Activated CD4-positive, alpha-beta memory T cell treated with anti-CD3 and anti-CD28 coated beads, Interleukin-2, amount 10 ng/mL, durations not matched to agents 7 days and 5 days (primary cell): ENCODE measurements at regions not wholly inside any gene's neighbourhood (a gene's known extent, or its start where the extent isn't known, plus 50 kb on each side); places are given as distances from the start of the nearest gene placed in this dataset.
"Not testable (repeated sequence)": the region's sequence is repeated elsewhere in the genome, so short reads cannot be mapped to it uniquely, and the experiment has no call there.

Experiments used
- CTCF ChIA-PET: fragments of 350-600 bp; sonication (Branson Sonifier 250); formaldehyde crosslinking; loops from one replicate; lab custom pipeline; 2021; ENCODE audit warnings: antibody characterized with exemption, inconsistent platforms; lab: Charles Lee
- POLR2A ChIA-PET: fragments of 350-600 bp; sonication (Branson Sonifier 250); formaldehyde crosslinking; loops from one replicate; lab custom pipeline; 2021; ENCODE audit warnings: antibody characterized with exemption; lab: Charles Lee
- DNase-seq: peaks from one replicate; pipeline ENCODE4 v3.0.0-alpha.2; 2020
- H3K27ac Mint-ChIP-seq: one replicate; pipeline ENCODE4 v1.8.0; 2021; ENCODE audit warnings: mild to moderate bottlenecking, mixed read lengths
- H3K27me3 Mint-ChIP-seq: one replicate; pipeline ENCODE4 v1.8.0; 2021; ENCODE audit warnings: mixed read lengths
- H3K36me3 Mint-ChIP-seq: one replicate; pipeline ENCODE4 v1.8.0; 2021; ENCODE audit warnings: low read depth, mixed read lengths
- H3K4me1 Mint-ChIP-seq: one replicate; pipeline ENCODE4 v1.8.0; 2021; ENCODE audit warnings: mixed read lengths
- H3K4me3 Mint-ChIP-seq: one replicate; pipeline ENCODE4 v1.8.0; 2021; ENCODE audit warnings: mild to moderate bottlenecking, mixed read lengths
- H3K9me3 Mint-ChIP-seq: one replicate; pipeline ENCODE4 v1.8.0; 2021; ENCODE audit warnings: mixed read lengths

GRCh38 chr15:62643572-62643971, 399.0 kb upstream of the TPM1 start:
- H3K36me3 Mint-ChIP-seq = no peaks in the 10 kb centered on the region

GRCh38 chr15:62644216-62644888, 398.2 kb upstream of the TPM1 start:
- no peak for DNase-seq
- ChIA-PET POLR2A (no interaction called here), CTCF (no interaction called here)
- Mint-ChIP-seq H3K36me3 (no peaks in the 10 kb centered on the region), H3K9me3 (no peaks in the 10 kb centered on the region), H3K27me3 (peaks cover 3% of the 10 kb centered on the region), H3K4me1 (peaks cover 8% of the 10 kb centered on the region), H3K27ac (no peak overlapping the region), H3K4me3 (no peak overlapping the region)

More at GRCh38 chr15:62643572-62643971, 399.0 kb upstream of the TPM1 start:
- Mint-ChIP-seq H3K27me3 (peaks cover 3% of the 10 kb centered on the region), H3K9me3 (no peaks in the 10 kb centered on the region), H3K4me3 (no peak overlapping the region), H3K27ac (no peak overlapping the region), H3K4me1 (peaks cover 6% of the 10 kb centered on the region)
- no peak for DNase-seq
- POLR2A ChIA-PET = no interaction called here
- CTCF ChIA-PET = no interaction called here

GRCh38 chr15:62644889-62645742, 397.4 kb upstream of the TPM1 start:
- no peak for DNase-seq
- no peaks in the 10 kb centered on the region for H3K9me3 Mint-ChIP-seq
- no peak overlapping the region for H3K27ac Mint-ChIP-seq
- H3K4me1 Mint-ChIP-seq = peaks cover 16% of the 10 kb centered on the region
- H3K4me3 Mint-ChIP-seq = no peak overlapping the region
- ChIA-PET POLR2A (no interaction called here), CTCF (no interaction called here)
- no peaks in the 10 kb centered on the region for H3K36me3 Mint-ChIP-seq
- H3K27me3 Mint-ChIP-seq = peaks cover 3% of the 10 kb centered on the region

GRCh38 chr15:62647202-62647842, 395.2 kb upstream of the TPM1 start:
- Mint-ChIP-seq H3K36me3 (no peaks in the 10 kb centered on the region), H3K4me3 (no peak overlapping the region), H3K27me3 (peaks cover 5% of the 10 kb centered on the region), H3K9me3 (no peaks in the 10 kb centered on the region), H3K27ac (no peak overlapping the region), H3K4me1 (peaks cover 12% of the 10 kb centered on the region)
- DNase-seq = no peak
- CTCF ChIA-PET = no interaction called here
- POLR2A ChIA-PET = no interaction called here

GRCh38 chr15:62647843-62648505, 394.6 kb upstream of the TPM1 start:
- H3K4me3 Mint-ChIP-seq = no peak overlapping the region
- ChIA-PET CTCF (no interaction called here), POLR2A (no interaction called here)
- H3K9me3 Mint-ChIP-seq = no peaks in the 10 kb centered on the region
- peaks cover 12% of the 10 kb centered on the region for H3K4me1 Mint-ChIP-seq
- no peaks in the 10 kb centered on the region for H3K36me3 Mint-ChIP-seq
- H3K27me3 Mint-ChIP-seq = peaks cover 5% of the 10 kb centered on the region
- H3K27ac Mint-ChIP-seq = no peak overlapping the region
- DNase-seq = no peak

GRCh38 chr15:62648954-62649353, 393.6 kb upstream of the TPM1 start:
- Mint-ChIP-seq H3K4me3 (no peak overlapping the region), H3K4me1 (peaks cover 12% of the 10 kb centered on the region), H3K36me3 (no peaks in the 10 kb centered on the region), H3K27ac (no peak overlapping the region), H3K9me3 (no peaks in the 10 kb centered on the region), H3K27me3 (peaks cover 5% of the 10 kb centered on the region)
- CTCF ChIA-PET = no interaction called here
- no peak for DNase-seq
- POLR2A ChIA-PET = no interaction called here

- H3K27ac Mint-ChIP-seq = no peak overlapping the region
- CTCF ChIA-PET = no interaction called here
- peak; percentile 51 for DNase-seq
These were observed 392.6 kb upstream of the TPM1 start for GRCh38 chr15:62649793-62650420.

GRCh38 chr15:62653122-62653521, 389.4 kb upstream of the TPM1 start:
- H3K27me3 Mint-ChIP-seq = peaks cover 3% of the 10 kb centered on the region
- no peak overlapping the region for H3K27ac Mint-ChIP-seq
- no peaks in the 10 kb centered on the region for H3K36me3 Mint-ChIP-seq
- CTCF ChIA-PET = no interaction called here
- peaks cover 14% of the 10 kb centered on the region for H3K4me1 Mint-ChIP-seq
- DNase-seq = no peak
- POLR2A ChIA-PET = no interaction called here
- no peak overlapping the region for H3K4me3 Mint-ChIP-seq
- peaks cover 7% of the 10 kb centered on the region for H3K9me3 Mint-ChIP-seq

More at GRCh38 chr15:62649793-62650420, 392.6 kb upstream of the TPM1 start:
- Mint-ChIP-seq H3K36me3 (no peaks in the 10 kb centered on the region), H3K4me1 (peaks cover 12% of the 10 kb centered on the region), H3K4me3 (no peak overlapping the region), H3K9me3 (peaks cover 5% of the 10 kb centered on the region), H3K27me3 (peaks cover 3% of the 10 kb centered on the region)
- POLR2A ChIA-PET = no interaction called here

- no peak for DNase-seq
- no peaks in the 10 kb centered on the region for H3K36me3 Mint-ChIP-seq
- H3K4me3 Mint-ChIP-seq = no peak overlapping the region
- H3K4me1 Mint-ChIP-seq = peaks cover 8% of the 10 kb centered on the region
- peaks cover 3% of the 10 kb centered on the region for H3K27me3 Mint-ChIP-seq
- no peak overlapping the region for H3K27ac Mint-ChIP-seq
- ChIA-PET POLR2A (no interaction called here), CTCF (no interaction called here)
- peaks cover 7% of the 10 kb centered on the region for H3K9me3 Mint-ChIP-seq
These were observed 386.5 kb upstream of the TPM1 start for GRCh38 chr15:62656071-62656470.

- CTCF ChIA-PET, H3K36me3 Mint-ChIP-seq, POLR2A ChIA-PET, H3K27me3 Mint-ChIP-seq, H3K4me1 Mint-ChIP-seq, H3K27ac Mint-ChIP-seq, DNase-seq, H3K4me3 Mint-ChIP-seq, H3K9me3 Mint-ChIP-seq: not testable (repeated sequence)
These were observed 385.0 kb upstream of the TPM1 start for GRCh38 chr15:62657501-62657900.

- H3K27ac Mint-ChIP-seq = no peak overlapping the region
- H3K9me3 Mint-ChIP-seq = peaks cover 7% of the 10 kb centered on the region
- H3K4me3 Mint-ChIP-seq = no peak overlapping the region
- peaks cover 8% of the 10 kb centered on the region for H3K4me1 Mint-ChIP-seq
- CTCF ChIA-PET = no interaction called here
- POLR2A ChIA-PET = no interaction called here
- DNase-seq = no peak
- H3K27me3 Mint-ChIP-seq = no peaks in the 10 kb centered on the region
- no peaks in the 10 kb centered on the region for H3K36me3 Mint-ChIP-seq
These were observed 384.0 kb upstream of the TPM1 start for GRCh38 chr15:62658498-62658897.

GRCh38 chr15:62663547-62663946, 379.0 kb upstream of the TPM1 start:
- CTCF ChIA-PET = no interaction called here
- H3K27me3 Mint-ChIP-seq = no peaks in the 10 kb centered on the region
- H3K4me1 Mint-ChIP-seq = peaks cover 2% of the 10 kb centered on the region
- no peak overlapping the region for H3K27ac Mint-ChIP-seq
- no peak for DNase-seq
- H3K4me3 Mint-ChIP-seq = no peak overlapping the region
- no peaks in the 10 kb centered on the region for H3K9me3 Mint-ChIP-seq
- no peaks in the 10 kb centered on the region for H3K36me3 Mint-ChIP-seq
- POLR2A ChIA-PET = no interaction called here

GRCh38 chr15:62665449-62665848, 377.1 kb upstream of the TPM1 start:
- DNase-seq = no peak
- Mint-ChIP-seq H3K4me3 (no peak overlapping the region), H3K36me3 (no peaks in the 10 kb centered on the region), H3K4me1 (no peaks in the 10 kb centered on the region), H3K9me3 (no peaks in the 10 kb centered on the region), H3K27ac (no peak overlapping the region), H3K27me3 (peaks cover 3% of the 10 kb centered on the region)
- CTCF ChIA-PET = no interaction called here
- POLR2A ChIA-PET = no interaction called here
